K562 (cell line): ENCODE measurements at regions not wholly inside any gene's neighbourhood (a gene's known extent, or its start where the extent isn't known, plus 50 kb on each side); places are given as distances from the start of the nearest gene placed in this dataset.

Experiments used
- E4F1 ChIP-seq: fragments of 250-450 bp; sonication (Bioruptor Pico); IDR thresholded peaks from 2 replicates; pipeline ENCODE4 v1.5.0; 2021; ENCODE audit warnings: mild to moderate bottlenecking, borderline replicate concordance
- ESRRA ChIP-seq: fragments of 450-650 bp; IDR thresholded peaks from 2 replicates; pipeline ENCODE4 v1.6.1; 2014; ENCODE audit warnings: low read depth, mild to moderate bottlenecking, moderate library complexity, borderline replicate concordance
- GATAD2A ChIP-seq: fragments of 450-650 bp; IDR thresholded peaks from 2 replicates; pipeline ENCODE4 v1.6.1; 2017
- HDAC1 ChIP-seq, 2 experiments: fragments of 450-650 bp; IDR thresholded peaks; 2 replicates each; pipeline ENCODE4 v1.6.1; 2016 to 2017; ENCODE audit warnings: inconsistent platforms in 1 of 2, mild to moderate bottlenecking in 1 of 2, moderate library complexity in 1 of 2
- HDGF ChIP-seq: fragments of 450-650 bp; IDR thresholded peaks from 2 replicates; pipeline ENCODE4 v1.6.1; 2016
- ILK ChIP-seq: fragments of 450-650 bp; IDR thresholded peaks from 2 replicates; pipeline ENCODE4 v1.6.1; 2016; ENCODE audit warnings: missing genetic modification characterization, low read depth, mild to moderate bottlenecking, missing compliant biosample characterization, moderate library complexity, borderline replicate concordance
- KDM5B ChIP-seq: fragments of 200-600 bp; sonication (generic); IDR thresholded peaks from 2 replicates; pipeline ENCODE4 v1.6.1; 2012; ENCODE audit warnings: low read depth, mild to moderate bottlenecking, moderate library complexity, low read length, control low read depth, inconsistent platforms; ENCODE audit not compliant: insufficient replicate concordance
- MCM2 ChIP-seq: fragments of 450-650 bp; IDR thresholded peaks from 2 replicates; pipeline ENCODE4 v1.6.1; 2017; ENCODE audit warnings: low read depth, mild to moderate bottlenecking
- NR4A1 ChIP-seq, 2 experiments: fragments of 250-450 bp in 1 of 2; fragments of 450-650 bp in 1 of 2; sonication (Bioruptor Pico) in 1 of 2; IDR thresholded peaks; 2 replicates each; pipeline versions ENCODE4 v1.4.0 to v1.6.1; 2016 to 2020; ENCODE audit warnings: mild to moderate bottlenecking in 2 of 2, missing compliant biosample characterization in 1 of 2, missing genetic modification characterization in 1 of 2, moderate library complexity in 1 of 2
- POLR2AphosphoS5 ChIP-seq: IDR thresholded peaks from 2 replicates; pipeline ENCODE4 v1.6.1; 2011; ENCODE audit warnings: mild to moderate bottlenecking, low read depth, low read length, moderate library complexity; ENCODE audit not compliant: control insufficient read depth, insufficient read depth
- POLR2H ChIP-seq: IDR thresholded peaks from 2 replicates; pipeline ENCODE4 v1.6.1; 2016; ENCODE audit warnings: missing genetic modification characterization, low read depth, mild to moderate bottlenecking, control low read depth, missing compliant biosample characterization, moderate library complexity
- PTRF ChIP-seq: fragments of 450-650 bp; IDR thresholded peaks from 2 replicates; pipeline ENCODE4 v1.6.1; 2016; ENCODE audit warnings: mild to moderate bottlenecking, missing genetic modification characterization, missing compliant biosample characterization
- RAD21 ChIP-seq, 2 experiments: fragments of 250-450 bp in 1 of 2; fragments of 450-650 bp in 1 of 2; sonication (Bioruptor Pico) in 1 of 2; formaldehyde crosslinking in 1 of 2; IDR thresholded peaks in 1 of 2; conservative IDR thresholded peaks in 1 of 2; 2 replicates each; pipeline versions ENCODE4 v1.4.0 to v1.8.0; 2020 to 2022; ENCODE audit warnings: mild to moderate bottlenecking in 2 of 2, moderate library complexity in 1 of 2
- RBM17 ChIP-seq: fragments of 200-400 bp; formaldehyde crosslinking; IDR thresholded peaks from 2 replicates; pipeline ENCODE4 v1.6.1; 2017; ENCODE audit warnings: low read depth, mild to moderate bottlenecking, low read length, borderline replicate concordance
- SRSF3 ChIP-seq: fragments of 200-400 bp; formaldehyde crosslinking; IDR thresholded peaks from 2 replicates; pipeline ENCODE4 v1.6.1; 2016; ENCODE audit warnings: mild to moderate bottlenecking, low read length, moderate library complexity; ENCODE audit not compliant: insufficient read depth
- TFAP4 ChIP-seq: sonication (generic); formaldehyde crosslinking; IDR thresholded peaks from 2 replicates; pipeline ENCODE4 v1.8.0; 2022; ENCODE audit warnings: missing genetic modification reagents, mild to moderate bottlenecking, moderate library complexity, borderline replicate concordance
- THRB ChIP-seq: fragments of 450-650 bp; formaldehyde crosslinking; conservative IDR thresholded peaks from 2 replicates; pipeline ENCODE4 v1.4.0; 2022; ENCODE audit warnings: mild to moderate bottlenecking, missing genetic modification characterization
- YBX1 ChIP-seq: fragments of 450-650 bp; IDR thresholded peaks from 2 replicates; pipeline ENCODE4 v1.7.1; 2016; ENCODE audit warnings: mild to moderate bottlenecking
- ZBTB12 ChIP-seq: fragments of 250-450 bp; sonication (Bioruptor Pico); IDR thresholded peaks from 2 replicates; pipeline ENCODE4 v1.4.0; 2020
- ZNF175 ChIP-seq: fragments of 200-800 bp; sonication (Bioruptor generic); IDR thresholded peaks from 2 replicates; pipeline ENCODE4 v1.6.1; 2016; ENCODE audit warnings: low read depth, mild to moderate bottlenecking, missing genetic modification characterization, missing compliant biosample characterization
- ZNF197 ChIP-seq: fragments of 200-800 bp; sonication (Bioruptor generic); IDR thresholded peaks from 2 replicates; pipeline ENCODE4 v1.6.1; 2016; ENCODE audit warnings: low read depth, missing genetic modification characterization, missing compliant biosample characterization
- ZNF584 ChIP-seq: fragments of 200-800 bp; sonication (Bioruptor generic); IDR thresholded peaks from 2 replicates; pipeline ENCODE4 v1.6.1; 2016; ENCODE audit warnings: low read depth, mild to moderate bottlenecking, missing genetic modification characterization, missing compliant biosample characterization

- TF ChIP-seq ILK (tag): peak; percentile 55; the same call in 1 of the 2 replicates
- TF ChIP-seq POLR2AphosphoS5: no peak
- no peak for TF ChIP-seq ZBTB12 (CRISPR knock-in tag)
- no peak for TF ChIP-seq THRB
- TF ChIP-seq POLR2H (tag): no peak
- 0 out of 2 replicates have a peak, but pooled peaks have one; percentile 32 for TF ChIP-seq ESRRA
- peak; percentile 72; the same call in 1 of the 2 replicates for TF ChIP-seq ZNF197
- no peak for TF ChIP-seq HDAC1 (IDR thresholded peaks at IDR 0.05)
- no peak for TF ChIP-seq E4F1
- 0 out of 2 replicates have a peak, but pooled peaks have one; percentile 57 for TF ChIP-seq PTRF
- peak; percentile 52; the same call in 1 of the 2 replicates for TF ChIP-seq ZNF584 (CRISPR knock-in tag)
- TF ChIP-seq HDGF: no peak
- no peak for TF ChIP-seq GATAD2A
- no peak for TF ChIP-seq KDM5B
- no peak for TF ChIP-seq SRSF3
- TF ChIP-seq ZNF175 (CRISPR knock-in tag): 0 out of 2 replicates have a peak, but pooled peaks have one; percentile 56
- TF ChIP-seq TFAP4 (CRISPR knock-in tag): no peak
- TF ChIP-seq RAD21 (CRISPR knock-in tag; conservative IDR thresholded peaks at IDR 0.05 in 1 of 2, IDR thresholded peaks at IDR 0.05 in 1 of 2): no peak
- no peak for TF ChIP-seq RBM17
- no peak for TF ChIP-seq YBX1
- no peak for TF ChIP-seq NR4A1 (CRISPR knock-in tag; IDR thresholded peaks at IDR 0.05)
- TF ChIP-seq NR4A1 (tag; IDR thresholded peaks at IDR 0.05): peak; percentile 84
- no peak for TF ChIP-seq MCM2
Observed at GRCh38 chr2:61640406-61640805, 102.2 kb upstream of the XPO1 start (continued).
